HEK293 (cell line): ENCODE measurements at regions not wholly inside any gene's neighbourhood (a gene's known extent, or its start where the extent isn't known, plus 50 kb on each side); places are given as distances from the start of the nearest gene placed in this dataset.
"Not testable (repeated sequence)": the region's sequence is repeated elsewhere in the genome, so short reads cannot be mapped to it uniquely, and the experiment has no call there.

ENCODE experiments used
- CTCF ChIA-PET: fragments of 350-600 bp; formaldehyde crosslinking; extraction: SDS; loops from one replicate; lab custom pipeline; 2021; ENCODE audit warnings: antibody characterized with exemption; lab: Yijun Ruan, JAX
- POLR2A ChIA-PET: fragments of 300-600 bp; formaldehyde crosslinking; extraction: SDS; loops from one replicate; lab custom pipeline; 2020; ENCODE audit warnings: antibody characterized with exemption, inconsistent platforms; lab: Yijun Ruan, JAX
- H3K27ac ChIP-seq: fragments of 200-500 bp; sonication (Bioruptor generic); 2 replicates; pipeline ENCODE4 v1.5.1; 2014; ENCODE audit warnings: low read depth, low read length, control low read depth, inconsistent platforms; ENCODE audit errors: extremely low read depth
- H3K36me3 ChIP-seq, 2 experiments: fragments of 200-500 bp in 1 of 2; sonication (Bioruptor generic) in 1 of 2; 1 replicate in 1 of 2; 2 replicates in 1 of 2; pipeline ENCODE4 v1.5.1; 2014 to 2017; ENCODE audit warnings: inconsistent platforms in 2 of 2, low read length in 2 of 2; ENCODE audit not compliant: control insufficient read depth in 2 of 2, insufficient read depth in 1 of 2
- H3K4me1 ChIP-seq: fragments of 200-500 bp; sonication (Bioruptor generic); 2 replicates; pipeline ENCODE4 v1.5.1; 2014; ENCODE audit warnings: mild to moderate bottlenecking, low read length, inconsistent platforms; ENCODE audit not compliant: control insufficient read depth, insufficient read depth
- H3K4me3 ChIP-seq: 2 replicates; pipeline ENCODE4 v1.5.1; 2011; ENCODE audit warnings: low read depth, mild to moderate bottlenecking, control low read depth, low read length, moderate library complexity
- H3K9me3 ChIP-seq: fragments of 200-500 bp; sonication (Bioruptor generic); 2 replicates; pipeline ENCODE4 v1.5.1; 2014; ENCODE audit warnings: low read depth, low read length, inconsistent platforms; ENCODE audit not compliant: control insufficient read depth, insufficient read depth
- GFI1B ChIP-seq: fragments of 450-650 bp; formaldehyde crosslinking; IDR thresholded peaks from 2 replicates; pipeline ENCODE4 v1.5.1; 2016; ENCODE audit warnings: missing biosample characterization, missing genetic modification characterization
- HOXA7 ChIP-seq: sonication (generic); formaldehyde crosslinking; IDR thresholded peaks from 2 replicates; pipeline ENCODE4 v1.8.1; 2022; ENCODE audit warnings: missing genetic modification reagents, borderline replicate concordance
- REPIN1 ChIP-seq: fragments of 450-650 bp; formaldehyde crosslinking; IDR thresholded peaks from 2 replicates; pipeline ENCODE4 v1.5.1; 2017; ENCODE audit warnings: missing biosample characterization, missing genetic modification characterization, low read depth
- ZBTB1 ChIP-seq: fragments of 450-650 bp; formaldehyde crosslinking; IDR thresholded peaks from 2 replicates; pipeline ENCODE4 v1.5.1; 2016; ENCODE audit warnings: missing biosample characterization, missing genetic modification characterization
- ZNF23 ChIP-seq: fragments of 450-650 bp; formaldehyde crosslinking; IDR thresholded peaks from 2 replicates; pipeline ENCODE4 v1.5.1; 2016; ENCODE audit warnings: missing biosample characterization, missing genetic modification characterization, borderline replicate concordance
- ZNF311 ChIP-seq: fragments of 450-650 bp; formaldehyde crosslinking; IDR thresholded peaks from 2 replicates; pipeline ENCODE4 v1.5.1; 2017; ENCODE audit warnings: missing biosample characterization, missing genetic modification characterization, borderline replicate concordance
- ZNF335 ChIP-seq: fragments of 450-650 bp; formaldehyde crosslinking; conservative IDR thresholded peaks from 2 replicates; pipeline ENCODE4 v1.5.1; 2016; ENCODE audit warnings: missing biosample characterization, missing genetic modification characterization
- ZNF404 ChIP-seq: fragments of 450-650 bp; formaldehyde crosslinking; IDR thresholded peaks from 2 replicates; pipeline ENCODE4 v1.5.1; 2017; ENCODE audit warnings: missing biosample characterization, missing genetic modification characterization
- ZNF624 ChIP-seq: fragments of 450-650 bp; formaldehyde crosslinking; IDR thresholded peaks from 2 replicates; pipeline ENCODE4 v1.5.1; 2017; ENCODE audit warnings: missing biosample characterization, missing genetic modification characterization
- ZNF629 ChIP-seq: fragments of 450-650 bp; formaldehyde crosslinking; IDR thresholded peaks from 2 replicates; pipeline ENCODE4 v1.5.1; 2017; ENCODE audit warnings: missing biosample characterization, missing genetic modification characterization
- ZNF830 ChIP-seq: fragments of 450-650 bp; IDR thresholded peaks from 2 replicates; pipeline ENCODE4 v1.5.0; 2018; ENCODE audit warnings: missing biosample characterization, missing genetic modification characterization, low read depth, mild to moderate bottlenecking, moderate library complexity
- TF ChIP-seq, protein P1 (sequence below): fragments of 450-650 bp; formaldehyde crosslinking; IDR thresholded peaks from 2 replicates; pipeline ENCODE4 v1.5.1; 2016; ENCODE audit warnings: missing biosample characterization, missing genetic modification characterization
- TF ChIP-seq, protein P2 (sequence below): fragments of 450-650 bp; formaldehyde crosslinking; IDR thresholded peaks from 2 replicates; pipeline ENCODE4 v1.5.1; 2016; ENCODE audit warnings: missing biosample characterization, missing genetic modification characterization, borderline replicate concordance
- TF ChIP-seq, protein P3 (sequence below): fragments of 450-650 bp; formaldehyde crosslinking; IDR thresholded peaks from 2 replicates; pipeline ENCODE4 v1.5.1; 2016; ENCODE audit warnings: missing biosample characterization, missing genetic modification characterization

DNA sequence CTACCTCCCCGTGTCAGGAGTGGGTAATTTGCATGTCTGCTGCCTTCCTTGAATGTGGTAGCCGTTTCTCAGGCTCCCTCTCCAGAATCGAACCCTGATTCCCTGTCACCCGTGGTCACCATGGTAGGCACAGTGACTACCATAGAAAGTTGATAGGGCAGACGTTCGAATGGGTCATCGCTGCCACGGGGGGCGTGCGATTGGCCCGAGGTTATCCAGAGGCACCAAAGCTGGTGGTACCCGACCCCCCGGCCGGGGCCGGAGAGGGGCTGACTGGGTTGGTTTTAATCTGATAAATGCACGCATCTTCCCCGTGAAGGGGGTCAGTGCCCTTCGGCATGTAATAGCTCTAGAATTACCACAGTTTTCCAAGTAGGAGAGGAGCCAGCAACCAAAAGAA, 770.0 kb upstream of the DEFB115 start:
- H3K27ac ChIP-seq, POLR2A ChIA-PET, H3K36me3 ChIP-seq, CTCF ChIA-PET, H3K9me3 ChIP-seq, H3K4me3 ChIP-seq, H3K4me1 ChIP-seq: not testable (repeated sequence)

DNA sequence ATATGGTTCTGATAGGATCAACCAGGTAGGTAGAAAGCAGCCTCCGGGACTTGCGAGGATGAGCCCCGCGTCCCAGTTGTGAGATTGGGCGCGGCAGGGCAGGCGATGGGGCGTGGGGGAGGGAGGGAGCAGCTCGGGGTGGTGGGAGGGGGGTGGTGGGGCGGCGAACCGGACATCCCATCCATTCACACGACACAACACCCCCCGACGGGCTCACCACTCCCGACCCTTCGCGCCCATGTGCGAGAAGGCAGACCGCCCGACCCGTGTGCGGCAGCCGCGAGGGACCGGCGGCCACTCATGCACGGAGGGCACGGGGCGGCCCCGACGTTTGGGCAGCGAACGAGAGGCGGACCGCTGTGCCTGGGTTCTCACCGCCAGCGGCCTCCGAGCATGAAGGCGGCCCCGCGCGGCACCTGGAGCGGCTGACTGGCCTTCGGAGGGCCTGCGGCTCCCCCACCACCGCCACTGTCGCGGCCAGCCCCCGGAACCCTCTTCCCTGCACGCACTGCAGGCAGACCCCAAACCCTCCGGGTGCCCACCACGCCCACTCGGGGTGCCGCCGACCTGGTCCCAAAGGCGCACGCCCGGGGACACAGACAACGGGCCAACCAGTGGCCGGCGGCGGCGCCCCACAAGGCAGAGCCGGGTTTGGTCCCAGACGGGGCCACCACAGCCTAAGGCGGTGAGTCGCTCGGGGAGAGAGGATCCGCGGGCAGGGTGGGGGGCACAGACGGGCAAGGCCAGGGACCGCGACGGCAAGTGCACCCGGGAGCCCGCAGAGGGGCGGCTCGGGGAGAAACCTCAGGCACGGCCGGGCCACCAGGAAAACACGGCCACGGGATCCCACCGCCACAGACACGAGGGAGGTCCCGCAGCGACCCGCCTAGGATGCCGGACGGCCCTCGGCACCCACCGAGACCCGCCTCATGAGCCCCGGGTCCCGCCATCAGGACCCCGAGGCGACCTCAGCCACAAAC, 769.2 kb upstream of the DEFB115 start:
- H3K4me3 ChIP-seq: no peak overlapping the region
- no peaks in the 10 kb centered on the region for H3K4me1 ChIP-seq
- POLR2A ChIA-PET: no interaction called here
- H3K36me3 ChIP-seq: no peaks in the 10 kb centered on the region
- CTCF ChIA-PET: no interaction called here
- H3K27ac ChIP-seq: no peak overlapping the region
- no peak for TF ChIP-seq ZBTB1 (tag by site-specific recombination)
- TF ChIP-seq REPIN1: no peak
- TF ChIP-seq, protein P1, sequence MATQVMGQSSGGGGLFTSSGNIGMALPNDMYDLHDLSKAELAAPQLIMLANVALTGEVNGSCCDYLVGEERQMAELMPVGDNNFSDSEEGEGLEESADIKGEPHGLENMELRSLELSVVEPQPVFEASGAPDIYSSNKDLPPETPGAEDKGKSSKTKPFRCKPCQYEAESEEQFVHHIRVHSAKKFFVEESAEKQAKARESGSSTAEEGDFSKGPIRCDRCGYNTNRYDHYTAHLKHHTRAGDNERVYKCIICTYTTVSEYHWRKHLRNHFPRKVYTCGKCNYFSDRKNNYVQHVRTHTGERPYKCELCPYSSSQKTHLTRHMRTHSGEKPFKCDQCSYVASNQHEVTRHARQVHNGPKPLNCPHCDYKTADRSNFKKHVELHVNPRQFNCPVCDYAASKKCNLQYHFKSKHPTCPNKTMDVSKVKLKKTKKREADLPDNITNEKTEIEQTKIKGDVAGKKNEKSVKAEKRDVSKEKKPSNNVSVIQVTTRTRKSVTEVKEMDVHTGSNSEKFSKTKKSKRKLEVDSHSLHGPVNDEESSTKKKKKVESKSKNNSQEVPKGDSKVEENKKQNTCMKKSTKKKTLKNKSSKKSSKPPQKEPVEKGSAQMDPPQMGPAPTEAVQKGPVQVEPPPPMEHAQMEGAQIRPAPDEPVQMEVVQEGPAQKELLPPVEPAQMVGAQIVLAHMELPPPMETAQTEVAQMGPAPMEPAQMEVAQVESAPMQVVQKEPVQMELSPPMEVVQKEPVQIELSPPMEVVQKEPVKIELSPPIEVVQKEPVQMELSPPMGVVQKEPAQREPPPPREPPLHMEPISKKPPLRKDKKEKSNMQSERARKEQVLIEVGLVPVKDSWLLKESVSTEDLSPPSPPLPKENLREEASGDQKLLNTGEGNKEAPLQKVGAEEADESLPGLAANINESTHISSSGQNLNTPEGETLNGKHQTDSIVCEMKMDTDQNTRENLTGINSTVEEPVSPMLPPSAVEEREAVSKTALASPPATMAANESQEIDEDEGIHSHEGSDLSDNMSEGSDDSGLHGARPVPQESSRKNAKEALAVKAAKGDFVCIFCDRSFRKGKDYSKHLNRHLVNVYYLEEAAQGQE (tag by site-specific recombination): no peak
- TF ChIP-seq HOXA7 (CRISPR knock-in tag): no peak
- no peak for TF ChIP-seq GFI1B
- TF ChIP-seq ZNF404 (tag by site-specific recombination): no peak
- TF ChIP-seq ZNF23 (tag by site-specific recombination): no peak
- TF ChIP-seq ZNF624 (tag by site-specific recombination): no peak
- TF ChIP-seq ZNF335 (tag by site-specific recombination): no peak
- no peak for TF ChIP-seq ZNF311 (tag by site-specific recombination)
- TF ChIP-seq ZNF629 (tag by site-specific recombination): no peak
- TF ChIP-seq, protein P2, sequence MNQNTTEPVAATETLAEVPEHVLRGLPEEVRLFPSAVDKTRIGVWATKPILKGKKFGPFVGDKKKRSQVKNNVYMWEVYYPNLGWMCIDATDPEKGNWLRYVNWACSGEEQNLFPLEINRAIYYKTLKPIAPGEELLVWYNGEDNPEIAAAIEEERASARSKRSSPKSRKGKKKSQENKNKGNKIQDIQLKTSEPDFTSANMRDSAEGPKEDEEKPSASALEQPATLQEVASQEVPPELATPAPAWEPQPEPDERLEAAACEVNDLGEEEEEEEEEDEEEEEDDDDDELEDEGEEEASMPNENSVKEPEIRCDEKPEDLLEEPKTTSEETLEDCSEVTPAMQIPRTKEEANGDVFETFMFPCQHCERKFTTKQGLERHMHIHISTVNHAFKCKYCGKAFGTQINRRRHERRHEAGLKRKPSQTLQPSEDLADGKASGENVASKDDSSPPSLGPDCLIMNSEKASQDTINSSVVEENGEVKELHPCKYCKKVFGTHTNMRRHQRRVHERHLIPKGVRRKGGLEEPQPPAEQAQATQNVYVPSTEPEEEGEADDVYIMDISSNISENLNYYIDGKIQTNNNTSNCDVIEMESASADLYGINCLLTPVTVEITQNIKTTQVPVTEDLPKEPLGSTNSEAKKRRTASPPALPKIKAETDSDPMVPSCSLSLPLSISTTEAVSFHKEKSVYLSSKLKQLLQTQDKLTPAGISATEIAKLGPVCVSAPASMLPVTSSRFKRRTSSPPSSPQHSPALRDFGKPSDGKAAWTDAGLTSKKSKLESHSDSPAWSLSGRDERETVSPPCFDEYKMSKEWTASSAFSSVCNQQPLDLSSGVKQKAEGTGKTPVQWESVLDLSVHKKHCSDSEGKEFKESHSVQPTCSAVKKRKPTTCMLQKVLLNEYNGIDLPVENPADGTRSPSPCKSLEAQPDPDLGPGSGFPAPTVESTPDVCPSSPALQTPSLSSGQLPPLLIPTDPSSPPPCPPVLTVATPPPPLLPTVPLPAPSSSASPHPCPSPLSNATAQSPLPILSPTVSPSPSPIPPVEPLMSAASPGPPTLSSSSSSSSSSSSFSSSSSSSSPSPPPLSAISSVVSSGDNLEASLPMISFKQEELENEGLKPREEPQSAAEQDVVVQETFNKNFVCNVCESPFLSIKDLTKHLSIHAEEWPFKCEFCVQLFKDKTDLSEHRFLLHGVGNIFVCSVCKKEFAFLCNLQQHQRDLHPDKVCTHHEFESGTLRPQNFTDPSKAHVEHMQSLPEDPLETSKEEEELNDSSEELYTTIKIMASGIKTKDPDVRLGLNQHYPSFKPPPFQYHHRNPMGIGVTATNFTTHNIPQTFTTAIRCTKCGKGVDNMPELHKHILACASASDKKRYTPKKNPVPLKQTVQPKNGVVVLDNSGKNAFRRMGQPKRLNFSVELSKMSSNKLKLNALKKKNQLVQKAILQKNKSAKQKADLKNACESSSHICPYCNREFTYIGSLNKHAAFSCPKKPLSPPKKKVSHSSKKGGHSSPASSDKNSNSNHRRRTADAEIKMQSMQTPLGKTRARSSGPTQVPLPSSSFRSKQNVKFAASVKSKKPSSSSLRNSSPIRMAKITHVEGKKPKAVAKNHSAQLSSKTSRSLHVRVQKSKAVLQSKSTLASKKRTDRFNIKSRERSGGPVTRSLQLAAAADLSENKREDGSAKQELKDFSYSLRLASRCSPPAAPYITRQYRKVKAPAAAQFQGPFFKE (tag by site-specific recombination): no peak
- TF ChIP-seq, protein P3, sequence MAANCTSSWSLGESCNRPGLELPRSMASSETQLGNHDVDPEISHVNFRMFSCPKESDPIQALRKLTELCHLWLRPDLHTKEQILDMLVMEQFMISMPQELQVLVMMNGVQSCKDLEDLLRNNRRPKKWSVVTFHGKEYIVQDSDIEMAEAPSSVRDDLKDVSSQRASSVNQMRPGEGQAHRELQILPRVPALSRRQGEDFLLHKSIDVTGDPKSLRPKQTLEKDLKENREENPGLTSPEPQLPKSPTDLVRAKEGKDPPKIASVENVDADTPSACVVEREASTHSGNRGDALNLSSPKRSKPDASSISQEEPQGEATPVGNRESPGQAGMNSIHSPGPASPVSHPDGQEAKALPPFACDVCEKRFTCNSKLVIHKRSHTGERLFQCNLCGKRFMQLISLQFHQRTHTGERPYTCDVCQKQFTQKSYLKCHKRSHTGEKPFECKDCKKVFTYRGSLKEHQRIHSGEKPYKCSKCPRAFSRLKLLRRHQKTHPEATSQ (tag by site-specific recombination): no peak
- TF ChIP-seq ZNF830: no peak
- no peaks in the 10 kb centered on the region for H3K9me3 ChIP-seq
